Liver (tissue), 8 donors: ENCODE measurements at regions not wholly inside any gene's neighbourhood (a gene's known extent, or its start where the extent isn't known, plus 50 kb on each side); places are given as distances from the start of the nearest gene placed in this dataset.

Experiments used
- DNase-seq: peaks from one replicate; pipeline ENCODE4 v3.0.0-alpha.2; 2017; ENCODE audit warnings: low spot score
- H3K27ac ChIP-seq, 2 donors: one replicate each; pipeline ENCODE4 v1.7.0; 2013; ENCODE audit warnings: inconsistent platforms in 2 of 2, low read length in 2 of 2, control low read depth in 1 of 2, low read depth in 1 of 2, mild to moderate bottlenecking in 1 of 2
- H3K27me3 ChIP-seq, 4 donors: one replicate each; pipeline versions ENCODE4 v1.6.1 to v1.7.0; 2013; ENCODE audit warnings: low read length in 3 of 4, inconsistent platforms in 1 of 4, mild to moderate bottlenecking in 1 of 4, moderate library complexity in 1 of 4; ENCODE audit not compliant: control insufficient read depth in 4 of 4, insufficient read depth in 4 of 4
- H3K36me3 ChIP-seq, 4 donors: one replicate each; pipeline versions ENCODE4 v1.6.1 to v1.7.0; 2013; ENCODE audit warnings: low read length in 3 of 4, mild to moderate bottlenecking in 3 of 4, low read depth in 1 of 4, moderate library complexity in 1 of 4; ENCODE audit not compliant: control insufficient read depth in 4 of 4, insufficient read depth in 3 of 4
- H3K4me1 ChIP-seq, 4 donors: one replicate each; pipeline versions ENCODE4 v1.6.1 to v1.7.0; 2013; ENCODE audit warnings: low read length in 3 of 4, mild to moderate bottlenecking in 3 of 4, moderate library complexity in 1 of 4; ENCODE audit not compliant: control insufficient read depth in 4 of 4, insufficient read depth in 4 of 4
- H3K4me3 ChIP-seq, 3 donors: one replicate each; pipeline versions ENCODE4 v1.6.1 to v1.7.0; 2013; ENCODE audit warnings: low read length in 3 of 3, control low read depth in 1 of 3, low read depth in 1 of 3, mild to moderate bottlenecking in 1 of 3
- H3K9ac ChIP-seq, 2 donors: one replicate each; pipeline ENCODE4 v1.7.0; 2013; ENCODE audit warnings: low read length in 2 of 2, mild to moderate bottlenecking in 2 of 2, moderate library complexity in 2 of 2, control low read depth in 1 of 2, low read depth in 1 of 2
- H3K9me3 ChIP-seq, 4 donors: one replicate each; pipeline versions ENCODE4 v1.6.1 to v1.7.0; 2013; ENCODE audit warnings: low read length in 3 of 4; ENCODE audit not compliant: control insufficient read depth in 4 of 4
- ATF3 ChIP-seq: IDR thresholded peaks from 2 replicates; pipeline ENCODE4 v1.6.1; 2016; ENCODE audit warnings: antibody characterized with exemption
- CTCF ChIP-seq: fragments of 150-350 bp; IDR thresholded peaks from 2 replicates; pipeline ENCODE4 v1.5.1; 2017; ENCODE audit warnings: improper control_type of control experiment, low read depth, low read length; ENCODE audit not compliant: missing input control
- EGR1 ChIP-seq, 2 donors: IDR thresholded peaks; 2 replicates each; pipeline ENCODE4 v1.6.1; 2016 to 2018; ENCODE audit warnings: antibody characterized with exemption in 2 of 2, low read depth in 2 of 2
- FOXA1 ChIP-seq: IDR thresholded peaks from 2 replicates; pipeline ENCODE4 v1.6.1; 2016; ENCODE audit warnings: antibody characterized with exemption
- FOXA2 ChIP-seq: IDR thresholded peaks from 2 replicates; pipeline ENCODE4 v1.6.1; 2016; ENCODE audit warnings: antibody characterized with exemption
- GABPA ChIP-seq, 2 donors: IDR thresholded peaks in 1 of 2; conservative IDR thresholded peaks in 1 of 2; 2 replicates each; pipeline ENCODE4 v1.6.1; 2016; ENCODE audit warnings: antibody characterized with exemption in 2 of 2, mild to moderate bottlenecking in 1 of 2, moderate library complexity in 1 of 2
- HNF4A ChIP-seq, 2 donors: conservative IDR thresholded peaks; 2 replicates each; pipeline ENCODE4 v1.6.1; 2016; ENCODE audit warnings: antibody characterized with exemption in 2 of 2, mild to moderate bottlenecking in 2 of 2
- HNF4G ChIP-seq: IDR thresholded peaks from 2 replicates; pipeline ENCODE4 v1.6.1; 2016; ENCODE audit warnings: antibody characterized with exemption
- JUND ChIP-seq, 2 donors: IDR thresholded peaks; 2 replicates each; pipeline ENCODE4 v1.6.1; 2016; ENCODE audit warnings: antibody characterized with exemption in 2 of 2
- MAX ChIP-seq: IDR thresholded peaks from 2 replicates; pipeline ENCODE4 v1.6.1; 2016; ENCODE audit warnings: antibody characterized with exemption
- NR2F2 ChIP-seq: IDR thresholded peaks from 2 replicates; pipeline ENCODE4 v1.6.1; 2016; ENCODE audit warnings: antibody characterized with exemption
- RAD21 ChIP-seq, 2 donors: IDR thresholded peaks; 2 replicates each; pipeline ENCODE4 v1.6.1; 2016; ENCODE audit warnings: antibody characterized with exemption in 2 of 2, mild to moderate bottlenecking in 2 of 2
- REST ChIP-seq: IDR thresholded peaks from 2 replicates; pipeline ENCODE4 v1.6.1; 2016; ENCODE audit warnings: antibody characterized with exemption, mild to moderate bottlenecking
- RXRA ChIP-seq, 2 donors: IDR thresholded peaks; 2 replicates each; pipeline ENCODE4 v1.6.1; 2017 to 2018; ENCODE audit warnings: antibody characterized with exemption in 2 of 2, mild to moderate bottlenecking in 1 of 2
- SP1 ChIP-seq: IDR thresholded peaks from 2 replicates; pipeline ENCODE4 v1.6.1; 2018; ENCODE audit warnings: antibody characterized with exemption, mild to moderate bottlenecking
- TAF1 ChIP-seq: conservative IDR thresholded peaks from 2 replicates; pipeline ENCODE4 v1.6.1; 2016; ENCODE audit warnings: antibody characterized with exemption, mild to moderate bottlenecking
- YY1 ChIP-seq: IDR thresholded peaks from 2 replicates; pipeline ENCODE4 v1.6.1; 2016; ENCODE audit warnings: antibody characterized with exemption, mild to moderate bottlenecking
- ZBTB33 ChIP-seq: IDR thresholded peaks from 2 replicates; pipeline ENCODE4 v1.6.1; 2016; ENCODE audit warnings: antibody characterized with exemption
- WGBS: extraction: QIAGEN DNeasy Blood & Tissue Kit; methylation state at CpG from one replicate; pipeline ENCODE4 v1.1.7; 2013; 5-methylcytosine and 5-hydroxymethylcytosine counted together
- donor health status: healthy.
- donor health status: healthy.
- donor health status: healthy.
- donor health status: healthy.
- donor health status: healthy.

GRCh38 chr6:97399208-97399607, 116.2 kb upstream of the MMS22L start:
- no peaks in the 10 kb centered on the region for H3K36me3 ChIP-seq
- no peak overlapping the region for H3K27ac ChIP-seq
- H3K4me3 ChIP-seq: no peak overlapping the region
- H3K4me1 ChIP-seq: no peaks in the 10 kb centered on the region
- no peak for DNase-seq
- TF ChIP-seq REST (no peak), ATF3 (no peak), HNF4A (conservative IDR thresholded peaks at IDR 0.05) (no peak), HNF4G (no peak), TAF1 (no peak), GABPA (IDR thresholded peaks at IDR 0.05 in 1 of 2, conservative IDR thresholded peaks at IDR 0.05 in 1 of 2) (no peak), ZBTB33 (no peak), JUND (IDR thresholded peaks at IDR 0.05) (no peak), FOXA2 (no peak), NR2F2 (no peak)
- 83% methylated on average over 2 of the region's 2 CpGs for WGBS
- H3K27me3 ChIP-seq: no peaks in the 10 kb centered on the region
- H3K9me3 ChIP-seq: peaks cover 0 to 6% (median under 1%) of the 10 kb centered on the region in 4 donors
- no peak overlapping the region for H3K9ac ChIP-seq

GRCh38 chr6:97401533-97401932, 118.5 kb upstream of the MMS22L start:
- Histone ChIP-seq H3K9me3 (peaks cover 0 to 6% (median under 1%) of the 10 kb centered on the region in 4 donors), H3K36me3 (no peaks in the 10 kb centered on the region), H3K27ac (no peak overlapping the region), H3K27me3 (no peaks in the 10 kb centered on the region), H3K4me1 (no peaks in the 10 kb centered on the region), H3K4me3 (no peak overlapping the region), H3K9ac (no peak overlapping the region)
- no peak for DNase-seq
- 33% methylated on average over 2 of the region's 2 CpGs for WGBS
- TF ChIP-seq SP1 (no peak), EGR1 (IDR thresholded peaks at IDR 0.05; ENCODE audit: low read depth in 2 of 2) (no peak), JUND (IDR thresholded peaks at IDR 0.05) (no peak), MAX (no peak), ATF3 (no peak), TAF1 (no peak), GABPA (IDR thresholded peaks at IDR 0.05 in 1 of 2, conservative IDR thresholded peaks at IDR 0.05 in 1 of 2) (no peak), REST (no peak), FOXA2 (no peak), FOXA1 (no peak), CTCF (no peak), RXRA (IDR thresholded peaks at IDR 0.05) (no peak), NR2F2 (no peak), ZBTB33 (no peak), HNF4G (no peak), RAD21 (IDR thresholded peaks at IDR 0.05) (no peak), HNF4A (conservative IDR thresholded peaks at IDR 0.05) (no peak), YY1 (no peak)
